ENCODE measurements at regions not wholly inside any gene's neighbourhood (a gene's known extent, or its start where the extent isn't known, plus 50 kb on each side); places are given as distances from the start of the nearest gene placed in this dataset. TPM values are rescaled to one million over a fixed set of nuclear protein-coding genes. Genes with fewer than 3 reads are reported as not detected.
"Not testable (repeated sequence)": the region's sequence is repeated elsewhere in the genome, so short reads cannot be mapped to it uniquely, and the experiment has no call there.

GRCh38 chr17:28266926-28267719, 51.9 kb upstream of the TMEM97 start:
- H3K27ac ChIP-seq; DNase-seq; H3K9me3 ChIP-seq; H3K36me3 ChIP-seq; H3K4me1 ChIP-seq; H3K4me3 ChIP-seq (replicated peaks in 1 of 3); H3K27me3 ChIP-seq; intact Hi-C loops (cut with DNase I): not testable (repeated sequence)
- WGBS, 2 donors, result 96 to 98% methylated on average over 31 of the region's 31 CpGs

GRCh38 chr17:28267720-28268609, 51.0 kb upstream of the TMEM97 start:
- intact Hi-C loops (cut with DNase I), result no loop called here
- 89 to 93% methylated on average over 25 of the region's 25 CpGs for WGBS, 2 donors

GRCh38 chr17:28268610-28269313, 50.2 kb upstream of the TMEM97 start:
- no peaks in the 10 kb centered on the region for H3K9me3 ChIP-seq
- H3K36me3 ChIP-seq, result no peaks in the 10 kb centered on the region
- WGBS, 2 donors, result 84 to 86% methylated on average over 10 of the region's 10 CpGs
- intact Hi-C loops (cut with DNase I), result no loop called here
- no peak overlapping the region for H3K4me3 ChIP-seq (replicated peaks in 1 of 3)
- TF ChIP-seq POLR2A (IDR thresholded peaks at IDR 0.05) (no peak), CTCF (IDR thresholded peaks at IDR 0.05) (no peak)
- no peaks in the 10 kb centered on the region for H3K27me3 ChIP-seq
- no peak for DNase-seq
- no peak overlapping the region for H3K27ac ChIP-seq
- H3K4me1 ChIP-seq, result no peaks in the 10 kb centered on the region

More at GRCh38 chr17:28267720-28268609, 51.0 kb upstream of the TMEM97 start:
- Histone ChIP-seq H3K36me3 (no peaks in the 10 kb centered on the region), H3K27ac (no peak overlapping the region), H3K4me3 (replicated peaks in 1 of 3) (no peak overlapping the region), H3K9me3 (no peaks in the 10 kb centered on the region), H3K4me1 (no peaks in the 10 kb centered on the region), H3K27me3 (no peaks in the 10 kb centered on the region)
- no peak for TF ChIP-seq POLR2A (IDR thresholded peaks at IDR 0.05)
- TF ChIP-seq CTCF (IDR thresholded peaks at IDR 0.05), result no peak
- DNase-seq, result no peak

Small RNA genes in the stretch of these regions (small RNA-seq; reads per million reads assigned to genes)
- not detected for gene AC061975.2

Data from thyroid gland (tissue), 4 donors.